Mucosa of gallbladder (tissue), 1 donor: ENCODE measurements at regions not wholly inside any gene's neighbourhood (a gene's known extent, or its start where the extent isn't known, plus 50 kb on each side); places are given as distances from the start of the nearest gene placed in this dataset.
"Not testable (repeated sequence)": the region's sequence is repeated elsewhere in the genome, so short reads cannot be mapped to it uniquely, and the experiment has no call there.

Experiments used
- DNase-seq: peaks from one replicate; pipeline ENCODE4 v3.0.0-alpha.2; 2020; ENCODE audit warnings: low spot score
- donor health status: DM: no; HTN: no; CAD: no.

DNA sequence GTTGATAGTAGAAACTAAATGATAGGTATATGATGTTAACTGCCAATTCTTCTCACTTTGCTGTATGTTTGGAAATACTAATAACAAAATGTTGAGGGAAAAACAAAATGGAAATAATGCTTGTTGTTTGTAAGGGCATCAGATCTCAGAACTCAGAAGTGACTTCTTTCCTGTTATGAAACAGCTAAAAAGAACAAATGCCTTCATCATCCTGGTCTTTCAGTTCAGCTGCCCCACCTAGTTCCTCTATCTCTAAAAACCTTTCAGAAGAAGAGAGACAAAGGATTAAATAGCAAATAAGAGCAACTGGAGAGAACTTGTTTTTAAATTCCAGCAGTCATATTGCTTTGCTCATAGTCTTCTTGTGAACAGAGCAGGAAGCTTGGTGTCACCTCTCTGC is 345.3 kb upstream of the NCAM1 start:
- DNase-seq, result no peak

- no peak for DNase-seq
Observed at GRCh38 chr11:112616327-112617097, 344.7 kb upstream of the NCAM1 start.

GRCh38 chr11:112617098-112617425 is 344.2 kb upstream of the NCAM1 start:
- DNase-seq, result no peak

DNA sequence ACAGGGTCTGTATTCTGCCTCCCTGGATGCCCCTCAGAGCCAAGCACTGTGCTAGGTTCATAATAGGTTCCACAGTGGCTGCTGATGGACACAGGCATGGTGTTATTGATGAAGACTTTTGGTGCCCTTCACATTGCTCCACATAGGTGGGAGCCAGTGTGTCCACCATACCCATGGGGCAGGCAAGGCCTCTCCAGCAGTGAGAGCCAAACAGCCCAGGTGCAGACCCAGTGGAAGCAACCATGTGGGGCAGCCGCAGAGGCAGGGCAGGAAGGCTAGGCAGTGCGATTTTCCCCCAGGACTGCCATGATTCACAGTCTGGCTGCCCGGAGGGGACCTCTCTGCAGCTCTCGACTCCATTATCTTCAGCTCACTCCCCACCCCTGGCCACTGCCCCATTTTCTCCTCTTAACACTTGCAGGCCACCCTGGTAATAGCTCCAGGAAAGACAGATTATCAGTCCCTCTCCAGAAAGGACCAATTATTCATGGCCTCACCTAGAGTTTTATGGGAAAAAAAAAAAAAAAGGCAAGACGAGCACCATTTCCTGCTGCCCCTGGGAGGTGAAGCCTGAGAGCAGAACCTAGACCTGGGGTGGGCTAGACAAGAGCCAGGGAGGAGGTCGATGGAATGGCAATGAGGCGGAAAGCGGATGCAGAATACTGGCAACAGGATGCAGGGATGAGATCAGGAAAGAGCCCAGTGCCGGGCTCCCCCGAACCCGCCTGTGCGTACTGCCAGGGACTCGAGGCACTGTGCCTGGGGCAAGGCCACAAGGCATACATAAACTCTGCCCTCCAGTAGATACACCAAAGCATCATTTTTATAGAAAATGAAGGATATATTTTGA is 343.0 kb upstream of the NCAM1 start:
- DNase-seq, result no peak

GRCh38 chr11:112619106-112619505 is 342.1 kb upstream of the NCAM1 start:
- DNase-seq, result no peak

DNA sequence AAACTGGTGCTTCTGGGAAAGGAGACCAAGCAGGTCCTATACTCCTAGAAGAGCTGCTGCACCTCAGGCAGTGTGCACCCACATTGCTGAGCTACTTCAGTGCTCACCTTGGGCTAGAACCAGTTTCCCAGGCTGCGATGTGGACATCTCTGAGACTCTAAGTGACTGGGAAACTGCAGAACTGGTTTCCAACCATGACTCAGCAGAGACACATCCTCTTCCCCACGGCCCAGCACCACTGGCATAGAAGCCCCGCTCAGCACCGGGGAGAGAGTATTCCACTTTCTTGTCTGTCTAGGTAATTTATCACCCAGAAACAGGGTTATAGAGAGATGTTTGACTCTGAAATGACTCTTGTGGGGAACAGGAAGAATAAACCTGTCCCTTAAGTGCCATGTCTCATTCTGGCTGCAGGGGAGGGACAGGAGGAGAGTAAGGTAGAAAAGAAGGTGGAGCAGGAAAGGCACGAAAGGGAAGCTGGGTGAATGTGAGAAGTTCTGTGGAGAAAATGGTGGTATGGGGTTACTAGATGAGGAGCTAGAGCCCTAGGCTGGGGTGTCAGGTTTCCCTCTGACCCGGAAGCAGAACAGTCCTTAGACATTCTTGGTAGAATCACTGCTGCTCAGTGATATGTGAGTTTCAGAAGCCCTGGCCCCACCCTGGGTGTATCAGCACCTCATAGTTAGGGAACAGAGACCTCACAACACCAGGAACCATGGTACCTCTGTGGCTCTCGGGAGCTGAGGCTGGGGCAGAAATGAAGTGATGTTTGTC is 340.4 kb upstream of the NCAM1 start:
- DNase-seq, result no peak

DNA sequence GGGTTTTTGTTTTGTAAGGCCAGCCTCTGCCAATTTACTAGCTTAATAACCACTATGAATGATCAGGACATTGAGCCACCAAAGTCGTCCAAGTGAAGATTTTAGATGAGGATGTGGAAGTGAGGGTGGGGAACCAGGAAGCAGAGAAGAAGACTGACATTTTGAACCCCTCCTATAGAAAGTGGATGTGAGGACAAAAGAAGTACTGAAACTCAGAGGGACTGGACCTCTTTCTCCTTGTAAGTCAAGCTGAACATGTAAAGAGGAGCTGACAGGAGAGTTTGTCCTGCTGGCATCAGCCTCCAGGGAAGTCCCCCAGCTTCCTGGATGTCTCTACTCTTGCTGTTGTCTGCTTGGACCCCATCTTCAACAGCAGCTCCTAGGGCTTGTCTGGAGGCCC is 338.2 kb upstream of the NCAM1 start:
- no peak for DNase-seq

- no peak for DNase-seq
Observed at GRCh38 chr11:112624431-112624830, 336.8 kb upstream of the NCAM1 start.

GRCh38 chr11:112624971-112625370 is 336.2 kb upstream of the NCAM1 start:
- DNase-seq, result not testable (repeated sequence)

- DNase-seq, result no peak
Observed at GRCh38 chr11:112625814-112626213, 335.4 kb upstream of the NCAM1 start.

GRCh38 chr11:112626731-112627130 is 334.5 kb upstream of the NCAM1 start:
- DNase-seq, result no peak

DNA sequence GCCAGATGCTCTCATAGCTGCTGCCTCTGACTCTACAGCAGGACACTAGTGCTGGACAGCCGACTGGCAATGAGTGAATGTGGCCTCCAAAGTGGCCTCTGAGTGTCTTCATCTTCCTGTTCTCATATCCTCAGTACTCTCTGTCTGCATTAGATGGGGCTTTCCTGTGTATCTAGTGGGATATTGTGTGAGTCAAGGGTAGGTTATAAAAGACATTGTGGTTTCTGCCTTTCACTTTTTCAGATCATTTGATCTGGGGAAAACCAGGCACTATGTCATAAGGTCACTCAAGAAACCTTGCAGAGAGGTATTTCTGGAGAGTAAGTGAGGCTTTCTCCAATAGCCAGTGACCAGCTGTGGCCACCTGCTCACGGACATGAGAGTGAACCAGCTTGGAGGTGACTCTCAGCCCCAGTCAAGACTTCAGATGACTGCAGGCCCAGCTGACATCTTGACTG is 333.6 kb upstream of the NCAM1 start:
- no peak for DNase-seq

- no peak for DNase-seq
Observed at GRCh38 chr11:112628676-112629075, 332.5 kb upstream of the NCAM1 start.

- no peak for DNase-seq
Observed at GRCh38 chr11:112630496-112630895, 330.7 kb upstream of the NCAM1 start.

GRCh38 chr11:112631333-112631732 is 329.9 kb upstream of the NCAM1 start:
- no peak for DNase-seq

DNA sequence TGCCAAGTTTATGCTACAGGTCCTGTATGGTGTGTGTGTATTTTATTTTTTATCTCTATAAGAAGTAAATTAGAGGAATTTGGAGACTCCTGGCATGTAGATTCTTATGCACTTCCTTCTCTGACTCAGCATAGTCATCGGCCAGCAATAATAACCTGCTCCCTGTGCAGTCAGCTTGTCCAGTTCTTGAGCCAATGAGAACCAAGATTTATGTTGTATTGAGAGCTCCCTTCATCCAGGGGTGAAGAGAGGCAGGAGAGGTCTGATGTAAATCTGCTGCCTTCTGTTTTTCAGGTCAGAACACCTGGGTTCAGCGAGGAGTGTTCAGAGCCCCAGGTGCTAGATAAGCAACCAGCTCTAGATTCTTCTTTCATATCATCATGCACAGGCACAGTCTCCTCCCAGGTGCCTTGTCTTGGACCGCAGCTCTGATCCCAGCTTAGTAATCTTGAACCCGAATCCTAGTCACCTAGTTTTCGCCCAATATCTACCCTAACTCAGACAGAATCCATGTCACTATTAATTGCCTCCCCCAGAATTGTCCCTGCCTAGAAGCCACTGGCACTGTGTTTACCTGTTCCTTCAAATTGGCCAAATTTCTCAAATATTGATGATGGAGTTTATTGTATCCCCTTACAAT is 328.2 kb upstream of the NCAM1 start:
- DNase-seq, result no peak

GRCh38 chr11:112634551-112634950 is 326.7 kb upstream of the NCAM1 start:
- no peak for DNase-seq

GRCh38 chr11:112634995-112635737 is 326.1 kb upstream of the NCAM1 start:
- DNase-seq, result no peak

DNA sequence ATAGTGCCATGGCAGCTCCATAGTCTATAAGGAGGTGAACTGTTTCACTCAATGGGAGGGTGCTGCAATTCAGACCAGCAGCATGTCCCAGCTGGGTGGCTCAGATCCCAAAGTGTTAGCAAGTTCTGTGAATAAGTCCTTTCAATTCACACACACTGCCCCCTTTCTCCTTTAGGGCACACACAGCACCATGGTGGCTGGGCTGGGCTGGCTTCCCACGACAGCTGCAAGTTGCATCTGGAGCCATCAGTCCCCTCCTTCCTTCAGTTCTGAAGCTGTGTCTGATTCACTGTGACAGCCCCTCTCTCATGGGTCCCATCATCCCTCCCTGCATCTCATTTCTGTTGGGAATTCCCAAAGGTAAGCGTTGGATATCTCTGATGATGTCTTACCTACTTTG is 324.1 kb upstream of the NCAM1 start:
- no peak for DNase-seq

DNA sequence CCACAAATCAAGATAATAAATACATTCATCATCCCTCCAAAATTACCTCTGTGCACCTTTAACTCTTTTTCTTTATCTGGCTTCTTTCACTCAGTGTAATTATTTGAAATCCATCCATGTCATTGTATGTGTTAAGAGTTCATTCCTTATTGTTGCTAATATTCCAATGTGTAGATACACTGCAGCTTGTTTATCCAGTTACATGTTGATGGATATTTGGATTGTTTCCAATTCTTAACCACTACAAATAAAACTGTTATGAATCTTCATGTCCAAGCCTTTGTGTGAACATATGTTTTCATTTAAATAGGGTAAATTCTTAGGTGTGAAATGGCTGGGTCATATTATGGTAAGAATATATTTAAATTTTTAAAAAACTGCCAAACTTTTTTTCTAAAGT is 323.3 kb upstream of the NCAM1 start:
- no peak for DNase-seq

- no peak for DNase-seq
Observed at GRCh38 chr11:112639469-112639868, 321.8 kb upstream of the NCAM1 start.
